Muscle of arm (tissue), 1 donor: ENCODE measurements at regions not wholly inside any gene's neighbourhood (a gene's known extent, or its start where the extent isn't known, plus 50 kb on each side); places are given as distances from the start of the nearest gene placed in this dataset.
A peak's percentile ranks its signal among the peaks of the same experiment; 100 is the strongest.

Source experiments
- DNase-seq: peaks from one replicate; pipeline ENCODE4 v3.0.0-alpha.2; 2013

GRCh38 chr5:61964201-61964600, 341.8 kb upstream of the KIF2A start:
- DNase-seq: no peak

- no peak for DNase-seq
These were observed 340.9 kb upstream of the KIF2A start for GRCh38 chr5:61965069-61965468.

- DNase-seq: no peak
These were observed 340.5 kb upstream of the KIF2A start for GRCh38 chr5:61965490-61965889.

- DNase-seq: no peak
These were observed 339.6 kb upstream of the KIF2A start for GRCh38 chr5:61966296-61966955.

GRCh38 chr5:61966997-61967396, 339.0 kb upstream of the KIF2A start:
- no peak for DNase-seq

- no peak for DNase-seq
These were observed 338.3 kb upstream of the KIF2A start for GRCh38 chr5:61967681-61968080.

- DNase-seq: no peak
These were observed 336.7 kb upstream of the KIF2A start for GRCh38 chr5:61969347-61969746.

GRCh38 chr5:61969755-61970154, 336.3 kb upstream of the KIF2A start:
- no peak for DNase-seq

GRCh38 chr5:61970218-61970617, 335.8 kb upstream of the KIF2A start:
- no peak for DNase-seq

- DNase-seq: no peak
These were observed 331.3 kb upstream of the KIF2A start for GRCh38 chr5:61974680-61975079.

- DNase-seq: no peak
These were observed 324.1 kb upstream of the KIF2A start for GRCh38 chr5:61981886-61982285.

GRCh38 chr5:61991430-61991829, 314.6 kb upstream of the KIF2A start:
- DNase-seq: no peak

GRCh38 chr5:61991866-61992265, 314.1 kb upstream of the KIF2A start:
- DNase-seq: no peak

- DNase-seq: peak; percentile 10
These were observed 312.6 kb upstream of the KIF2A start for GRCh38 chr5:61993295-61993927.

GRCh38 chr5:61994171-61994570, 311.8 kb upstream of the KIF2A start:
- DNase-seq: no peak

GRCh38 chr5:61995486-61995885, 310.5 kb upstream of the KIF2A start:
- no peak for DNase-seq

- DNase-seq: no peak
These were observed 306.6 kb upstream of the KIF2A start for GRCh38 chr5:61999371-61999770.

- no peak for DNase-seq
These were observed 305.4 kb upstream of the KIF2A start for GRCh38 chr5:62000646-62001045.

- no peak for DNase-seq
These were observed 304.4 kb upstream of the KIF2A start for GRCh38 chr5:62001640-62002039.

GRCh38 chr5:62002436-62002835, 303.6 kb upstream of the KIF2A start:
- DNase-seq: no peak

GRCh38 chr5:62005551-62005950, 300.5 kb upstream of the KIF2A start:
- DNase-seq: no peak

- DNase-seq: no peak
These were observed 298.5 kb upstream of the KIF2A start for GRCh38 chr5:62007457-62007856.

- DNase-seq: no peak
These were observed 294.8 kb upstream of the KIF2A start for GRCh38 chr5:62011089-62011664.

- DNase-seq: peak; percentile 19
These were observed 288.9 kb upstream of the KIF2A start for GRCh38 chr5:62017092-62017491.
